Neural progenitor cell (in vitro differentiated cells): ENCODE measurements at regions not wholly inside any gene's neighbourhood (a gene's known extent, or its start where the extent isn't known, plus 50 kb on each side); places are given as distances from the start of the nearest gene placed in this dataset.

Source experiments
- DNase-seq: peaks from one replicate; pipeline ENCODE4 v3.0.0-alpha.2; 2016; ENCODE audit warnings: low spot score
- H2AFZ ChIP-seq: fragments of 200-600 bp; sonication (generic); replicated peaks from 2 replicates; pipeline ENCODE4 v1.6.1; 2016; ENCODE audit warnings: antibody characterized with exemption
- H3F3A ChIP-seq: fragments of 200-600 bp; sonication (generic); 2 replicates; pipeline ENCODE4 v1.6.1; 2016; ENCODE audit warnings: antibody characterized with exemption, low read depth
- H3K27ac ChIP-seq: fragments of 200-600 bp; sonication (generic); 2 replicates; pipeline ENCODE4 v1.5.1; 2016; ENCODE audit warnings: mild to moderate bottlenecking
- H3K27me3 ChIP-seq: fragments of 200-600 bp; sonication (generic); 2 replicates; pipeline ENCODE4 v1.6.1; 2016; ENCODE audit warnings: mild to moderate bottlenecking, moderate library complexity
- H3K36me3 ChIP-seq: fragments of 200-600 bp; sonication (generic); 2 replicates; pipeline ENCODE4 v1.5.1; 2016
- H3K4me1 ChIP-seq: fragments of 200-600 bp; sonication (generic); 2 replicates; pipeline ENCODE4 v1.6.1; 2016; ENCODE audit warnings: mixed run types
- H3K4me2 ChIP-seq: fragments of 200-600 bp; sonication (generic); 2 replicates; pipeline ENCODE4 v1.6.1; 2016
- H3K4me3 ChIP-seq: fragments of 200-600 bp; sonication (generic); 2 replicates; pipeline ENCODE4 v1.5.1; 2016
- H3K79me2 ChIP-seq: fragments of 200-600 bp; sonication (generic); 2 replicates; pipeline ENCODE4 v1.6.1; 2016; ENCODE audit warnings: low read depth
- H3K9ac ChIP-seq: fragments of 200-600 bp; sonication (generic); 2 replicates; pipeline ENCODE4 v1.6.1; 2016
- H3K9me3 ChIP-seq: fragments of 200-600 bp; sonication (generic); 2 replicates; pipeline ENCODE4 v1.5.1; 2016; ENCODE audit warnings: low read depth
- H4K20me1 ChIP-seq: fragments of 200-600 bp; sonication (generic); 2 replicates; pipeline ENCODE4 v1.6.1; 2016; ENCODE audit warnings: low read depth
- H3K27ac Mint-ChIP-seq: 3 replicates; pipeline ENCODE4 v1.8.0; 2021; ENCODE audit warnings: mixed read lengths
- H3K27me3 Mint-ChIP-seq: 2 replicates; pipeline ENCODE4 v1.8.0; 2022; ENCODE audit warnings: low read depth, mild to moderate bottlenecking, inconsistent platforms, moderate library complexity, mixed read lengths; ENCODE audit not compliant: insufficient read depth
- H3K36me3 Mint-ChIP-seq: 3 replicates; pipeline ENCODE4 v1.8.0; 2021; ENCODE audit warnings: mixed read lengths
- H3K4me1 Mint-ChIP-seq: 3 replicates; pipeline ENCODE4 v1.8.0; 2021; ENCODE audit warnings: mixed read lengths
- H3K4me3 Mint-ChIP-seq: 3 replicates; pipeline ENCODE4 v1.8.0; 2021; ENCODE audit warnings: mild to moderate bottlenecking, moderate library complexity, mixed read lengths
- H3K9me3 Mint-ChIP-seq: 3 replicates; pipeline ENCODE4 v1.8.0; 2020; ENCODE audit warnings: mixed read lengths
- EZH2 ChIP-seq: fragments of 200-600 bp; sonication (generic); IDR thresholded peaks from 2 replicates; pipeline ENCODE4 v1.6.1; 2017; ENCODE audit warnings: antibody characterized with exemption, mild to moderate bottlenecking, moderate library complexity
- EZH2phosphoT487 ChIP-seq: fragments of 200-600 bp; sonication (generic); IDR thresholded peaks from 2 replicates; pipeline ENCODE4 v1.6.1; 2017; ENCODE audit warnings: antibody characterized with exemption
- TF ChIP-seq, protein P1 (sequence below): fragments of 200-600 bp; sonication (generic); IDR thresholded peaks from 2 replicates; pipeline ENCODE4 v1.5.1; 2017; ENCODE audit warnings: antibody characterized with exemption, mild to moderate bottlenecking

- no peaks in the 10 kb centered on the region for H4K20me1 ChIP-seq
- Mint-ChIP-seq H3K9me3 (no peaks in the 10 kb centered on the region), H3K27me3 (no peaks in the 10 kb centered on the region), H3K4me1 (no peaks in the 10 kb centered on the region), H3K4me3 (no peak overlapping the region), H3K36me3 (no peaks in the 10 kb centered on the region), H3K27ac (no peak overlapping the region)
- H2AFZ ChIP-seq, result no peak overlapping the region
- H3F3A ChIP-seq, result peaks cover 4% of the 10 kb centered on the region
- no peaks in the 10 kb centered on the region for H3K79me2 ChIP-seq
- no peaks in the 10 kb centered on the region for H3K36me3 ChIP-seq
- DNase-seq, result no peak
- no peaks in the 10 kb centered on the region for H3K4me1 ChIP-seq
- H3K4me3 ChIP-seq, result no peak overlapping the region
- H3K9me3 ChIP-seq, result no peaks in the 10 kb centered on the region
- H3K4me2 ChIP-seq, result no peak overlapping the region
- TF ChIP-seq, protein P1, sequence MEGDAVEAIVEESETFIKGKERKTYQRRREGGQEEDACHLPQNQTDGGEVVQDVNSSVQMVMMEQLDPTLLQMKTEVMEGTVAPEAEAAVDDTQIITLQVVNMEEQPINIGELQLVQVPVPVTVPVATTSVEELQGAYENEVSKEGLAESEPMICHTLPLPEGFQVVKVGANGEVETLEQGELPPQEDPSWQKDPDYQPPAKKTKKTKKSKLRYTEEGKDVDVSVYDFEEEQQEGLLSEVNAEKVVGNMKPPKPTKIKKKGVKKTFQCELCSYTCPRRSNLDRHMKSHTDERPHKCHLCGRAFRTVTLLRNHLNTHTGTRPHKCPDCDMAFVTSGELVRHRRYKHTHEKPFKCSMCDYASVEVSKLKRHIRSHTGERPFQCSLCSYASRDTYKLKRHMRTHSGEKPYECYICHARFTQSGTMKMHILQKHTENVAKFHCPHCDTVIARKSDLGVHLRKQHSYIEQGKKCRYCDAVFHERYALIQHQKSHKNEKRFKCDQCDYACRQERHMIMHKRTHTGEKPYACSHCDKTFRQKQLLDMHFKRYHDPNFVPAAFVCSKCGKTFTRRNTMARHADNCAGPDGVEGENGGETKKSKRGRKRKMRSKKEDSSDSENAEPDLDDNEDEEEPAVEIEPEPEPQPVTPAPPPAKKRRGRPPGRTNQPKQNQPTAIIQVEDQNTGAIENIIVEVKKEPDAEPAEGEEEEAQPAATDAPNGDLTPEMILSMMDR, result no peak
- TF ChIP-seq EZH2, result no peak
- no peak for TF ChIP-seq EZH2phosphoT487
- H3K9ac ChIP-seq, result no peak overlapping the region
- no peaks in the 10 kb centered on the region for H3K27me3 ChIP-seq
- H3K27ac ChIP-seq, result no peak overlapping the region
Observed at GRCh38 chr2:19479666-19480065, 121.2 kb upstream of the OSR1 start.

DNA sequence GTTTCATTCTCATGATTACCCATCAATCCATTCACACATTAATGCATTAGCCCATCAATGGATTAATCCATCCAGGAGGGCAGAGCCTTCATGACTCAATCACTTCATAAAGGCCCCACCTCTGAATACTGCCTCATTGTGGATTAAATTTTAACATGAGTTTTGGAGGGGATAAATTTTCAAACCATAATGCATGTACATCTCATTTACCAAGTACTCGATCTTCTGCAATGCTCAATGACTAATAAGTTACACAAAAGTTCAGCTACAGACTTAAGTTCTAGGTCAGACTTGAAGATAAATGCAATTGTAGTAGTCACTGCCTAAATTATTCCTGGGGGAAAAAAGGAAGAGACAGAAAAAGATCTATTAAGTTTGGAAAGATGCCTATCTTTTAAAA, 120.0 kb upstream of the OSR1 start:
- no peaks in the 10 kb centered on the region for H4K20me1 ChIP-seq
- H3K27me3 ChIP-seq, result no peaks in the 10 kb centered on the region
- Mint-ChIP-seq H3K4me3 (no peak overlapping the region), H3K27me3 (no peaks in the 10 kb centered on the region), H3K4me1 (no peaks in the 10 kb centered on the region), H3K36me3 (no peaks in the 10 kb centered on the region), H3K27ac (no peak overlapping the region), H3K9me3 (no peaks in the 10 kb centered on the region)
- H3K79me2 ChIP-seq, result no peaks in the 10 kb centered on the region
- H3K4me3 ChIP-seq, result no peak overlapping the region
- H2AFZ ChIP-seq, result no peak overlapping the region
- H3K4me2 ChIP-seq, result no peak overlapping the region
- no peak overlapping the region for H3K9ac ChIP-seq
- TF ChIP-seq, protein P1, result no peak
- no peak for TF ChIP-seq EZH2phosphoT487
- no peak for TF ChIP-seq EZH2
- H3K36me3 ChIP-seq, result no peaks in the 10 kb centered on the region
- DNase-seq, result no peak
- H3F3A ChIP-seq, result peaks cover 4% of the 10 kb centered on the region
- no peak overlapping the region for H3K27ac ChIP-seq
- no peaks in the 10 kb centered on the region for H3K9me3 ChIP-seq
- no peaks in the 10 kb centered on the region for H3K4me1 ChIP-seq

DNA sequence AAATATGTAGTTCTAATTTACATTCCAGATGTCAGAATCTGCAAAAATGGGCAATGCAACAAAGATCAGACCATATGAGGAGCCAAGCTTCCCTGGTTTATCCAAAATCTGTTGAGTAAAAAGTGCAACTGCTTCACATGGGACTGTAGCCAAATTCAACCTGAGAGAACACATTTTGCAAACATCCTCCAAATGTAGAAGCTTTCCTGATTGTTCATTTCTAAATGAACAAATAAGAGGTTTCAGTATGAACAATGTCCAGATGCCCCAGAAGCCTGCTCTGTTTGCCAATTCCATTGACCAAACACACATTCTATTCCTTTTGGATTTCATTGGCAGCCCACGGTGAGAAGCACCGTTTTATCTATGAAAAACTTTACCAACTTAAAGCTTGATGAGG, 117.9 kb upstream of the OSR1 start:
- no peaks in the 10 kb centered on the region for H3K36me3 ChIP-seq
- no peak overlapping the region for H3K4me2 ChIP-seq
- no peak overlapping the region for H3K27ac ChIP-seq
- TF ChIP-seq EZH2, result no peak
- TF ChIP-seq, protein P1, result no peak
- TF ChIP-seq EZH2phosphoT487, result no peak
- no peaks in the 10 kb centered on the region for H3K27me3 ChIP-seq
- Mint-ChIP-seq H3K27me3 (no peaks in the 10 kb centered on the region), H3K9me3 (no peaks in the 10 kb centered on the region), H3K4me1 (no peaks in the 10 kb centered on the region), H3K27ac (no peak overlapping the region), H3K4me3 (no peak overlapping the region), H3K36me3 (no peaks in the 10 kb centered on the region)
- no peak overlapping the region for H2AFZ ChIP-seq
- no peaks in the 10 kb centered on the region for H3F3A ChIP-seq
- DNase-seq, result no peak
- H3K9me3 ChIP-seq, result no peaks in the 10 kb centered on the region
- H3K4me1 ChIP-seq, result no peaks in the 10 kb centered on the region
- H4K20me1 ChIP-seq, result no peaks in the 10 kb centered on the region
- H3K79me2 ChIP-seq, result no peaks in the 10 kb centered on the region
- no peak overlapping the region for H3K9ac ChIP-seq
- H3K4me3 ChIP-seq, result no peak overlapping the region

DNA sequence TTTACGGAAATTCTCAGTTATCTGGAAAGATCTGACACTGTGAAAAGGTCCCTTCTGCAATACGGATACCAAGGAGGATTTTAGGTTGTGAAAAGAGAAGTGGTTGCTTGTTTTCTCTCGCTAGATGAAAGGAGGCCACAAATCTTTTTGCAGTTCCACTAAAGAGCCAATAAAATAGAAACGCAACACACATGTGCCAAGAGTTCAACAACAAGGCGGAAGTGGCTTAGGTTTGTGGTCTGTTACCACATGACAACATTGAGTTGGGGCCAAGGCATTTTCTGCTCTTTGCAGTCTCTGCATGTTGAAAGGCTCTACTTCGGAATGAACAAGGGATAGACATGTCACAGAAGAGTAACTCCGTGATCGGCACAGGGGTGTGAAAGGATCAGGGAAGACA, 115.7 kb upstream of the OSR1 start:
- no peaks in the 10 kb centered on the region for H4K20me1 ChIP-seq
- H3K4me1 ChIP-seq, result no peaks in the 10 kb centered on the region
- Mint-ChIP-seq H3K9me3 (no peaks in the 10 kb centered on the region), H3K27ac (no peak overlapping the region), H3K4me1 (no peaks in the 10 kb centered on the region), H3K27me3 (no peaks in the 10 kb centered on the region), H3K4me3 (no peak overlapping the region), H3K36me3 (no peaks in the 10 kb centered on the region)
- H3K27me3 ChIP-seq, result no peaks in the 10 kb centered on the region
- no peaks in the 10 kb centered on the region for H3F3A ChIP-seq
- H2AFZ ChIP-seq, result no peak overlapping the region
- no peaks in the 10 kb centered on the region for H3K36me3 ChIP-seq
- H3K9ac ChIP-seq, result no peak overlapping the region
- H3K9me3 ChIP-seq, result no peaks in the 10 kb centered on the region
- DNase-seq, result no peak
- no peak overlapping the region for H3K27ac ChIP-seq
- H3K79me2 ChIP-seq, result no peaks in the 10 kb centered on the region
- TF ChIP-seq, protein P1, result no peak
- TF ChIP-seq EZH2 (no peak), EZH2phosphoT487 (no peak)
- H3K4me3 ChIP-seq, result no peak overlapping the region
- H3K4me2 ChIP-seq, result no peak overlapping the region
